Pulmonary artery endothelial cell (primary cell): ENCODE measurements at regions not wholly inside any gene's neighbourhood (a gene's known extent, or its start where the extent isn't known, plus 50 kb on each side); places are given as distances from the start of the nearest gene placed in this dataset.

ENCODE experiments used
- DNase-seq: peaks from one replicate; pipeline ENCODE4 v3.0.0-alpha.2; 2011; ENCODE audit warnings: low read depth, low spot score

GRCh38 chr6:40799296-40800140 is 212.4 kb upstream of the LRFN2 start:
- no peak for DNase-seq

- DNase-seq, result no peak
Observed at GRCh38 chr6:40798069-40798770, 211.1 kb upstream of the LRFN2 start.

GRCh38 chr6:40796260-40797221 is 209.4 kb upstream of the LRFN2 start:
- no peak for DNase-seq

DNA sequence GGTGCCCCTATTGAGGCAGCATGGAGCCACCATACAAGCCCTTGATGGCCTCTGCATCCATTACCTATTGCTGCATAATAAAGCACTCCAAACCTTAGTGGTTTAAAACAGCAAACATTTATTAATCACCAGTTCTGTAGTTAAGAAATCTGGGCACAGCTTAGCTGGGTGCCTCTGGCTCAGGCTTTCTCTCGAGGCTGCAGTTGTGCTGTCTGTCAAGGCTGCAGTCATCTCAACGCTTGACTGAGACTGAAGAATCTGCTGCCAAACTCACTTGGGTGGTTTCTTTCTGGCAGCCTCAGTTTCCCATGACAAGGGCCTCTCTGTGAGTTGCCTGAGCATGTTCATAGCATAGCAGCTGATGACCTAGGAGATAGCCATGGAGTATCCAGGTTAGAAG is 207.4 kb upstream of the LRFN2 start:
- DNase-seq, result no peak

DNA sequence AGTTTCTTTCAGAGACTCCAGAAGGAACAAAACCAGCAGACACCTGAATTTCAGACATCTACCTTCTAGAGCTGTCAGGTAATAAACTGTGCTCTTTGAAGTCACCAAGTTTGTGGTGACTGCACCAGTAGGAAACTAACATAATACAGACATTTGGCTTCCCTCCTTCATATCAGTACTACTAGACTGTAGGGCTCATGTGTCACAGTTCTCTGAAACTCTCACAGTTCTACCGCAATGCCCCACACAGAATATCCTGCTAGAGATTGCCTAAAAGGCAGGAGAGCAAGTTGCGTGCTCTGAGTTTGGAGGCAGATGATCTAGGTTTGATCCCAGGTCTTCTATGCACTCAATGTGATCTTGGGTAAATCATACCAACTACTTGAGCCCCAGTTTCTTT is 205.0 kb upstream of the LRFN2 start:
- no peak for DNase-seq

GRCh38 chr6:40791004-40791403 is 203.8 kb upstream of the LRFN2 start:
- DNase-seq, result no peak

DNA sequence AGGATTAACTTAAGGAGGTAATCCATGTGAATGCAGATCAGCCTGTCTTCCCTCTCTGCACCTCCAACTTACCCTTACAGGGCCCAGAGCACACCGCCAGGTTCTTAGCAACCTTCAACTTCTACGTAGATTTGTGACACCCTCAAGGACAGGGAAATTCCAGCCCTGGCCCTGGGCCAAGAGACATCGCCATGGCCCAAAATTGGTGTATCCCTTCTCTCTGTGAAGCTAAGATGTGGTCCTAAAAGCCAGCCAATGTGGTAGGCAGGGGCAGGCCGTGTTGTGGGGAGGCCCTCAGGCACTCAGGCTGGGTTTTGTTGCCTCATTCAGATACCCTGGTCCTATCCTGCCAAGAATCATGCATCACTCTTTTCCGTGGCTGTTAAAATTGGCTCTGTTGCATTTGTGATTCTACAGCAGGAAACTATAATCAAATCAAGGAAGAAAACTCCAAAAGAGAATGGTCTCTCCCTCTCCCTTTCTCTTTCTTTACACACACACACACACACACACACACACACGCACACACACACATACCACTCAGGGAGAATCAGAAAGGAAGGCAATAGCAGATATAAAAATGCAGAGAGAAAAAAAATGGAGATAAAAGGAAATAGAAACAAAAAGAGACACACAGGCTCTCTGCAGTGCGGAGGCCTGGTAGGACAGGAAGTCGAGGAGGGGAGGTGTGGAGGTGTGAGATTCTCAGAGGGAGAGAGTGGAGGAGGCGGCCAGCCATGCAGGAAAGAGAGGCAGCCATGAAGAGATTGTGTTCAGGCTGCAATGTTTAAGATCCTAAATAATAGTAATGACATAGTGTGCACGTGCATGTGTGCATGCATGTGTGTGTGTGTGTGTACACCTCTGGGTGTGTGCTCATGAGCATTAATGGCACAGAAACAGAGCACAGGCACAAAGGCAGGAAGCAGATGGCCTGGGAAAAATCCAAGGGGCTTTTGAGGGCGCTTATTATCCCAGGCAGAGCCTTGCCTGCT is 201.8 kb upstream of the LRFN2 start:
- peak; percentile 20 for DNase-seq

DNA sequence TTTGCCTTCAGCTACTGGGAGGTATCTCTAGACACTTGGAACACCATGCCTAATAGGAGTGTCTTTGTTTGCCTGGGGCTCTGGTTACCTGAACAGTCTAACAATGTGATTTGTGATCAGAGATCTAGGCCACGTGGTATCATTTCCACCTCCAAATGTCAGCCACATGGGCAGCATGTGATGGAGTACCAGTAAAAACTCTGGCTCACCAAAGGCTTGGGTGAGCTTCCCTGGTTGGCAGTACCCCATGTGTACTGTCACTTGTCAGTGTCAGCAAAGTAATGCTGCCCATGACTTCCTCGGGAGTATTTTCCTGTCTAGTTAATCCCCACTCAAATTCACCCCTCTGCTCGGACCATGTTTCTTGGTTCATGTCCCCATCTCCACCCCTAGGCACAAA is 195.2 kb upstream of the LRFN2 start:
- no peak for DNase-seq

DNA sequence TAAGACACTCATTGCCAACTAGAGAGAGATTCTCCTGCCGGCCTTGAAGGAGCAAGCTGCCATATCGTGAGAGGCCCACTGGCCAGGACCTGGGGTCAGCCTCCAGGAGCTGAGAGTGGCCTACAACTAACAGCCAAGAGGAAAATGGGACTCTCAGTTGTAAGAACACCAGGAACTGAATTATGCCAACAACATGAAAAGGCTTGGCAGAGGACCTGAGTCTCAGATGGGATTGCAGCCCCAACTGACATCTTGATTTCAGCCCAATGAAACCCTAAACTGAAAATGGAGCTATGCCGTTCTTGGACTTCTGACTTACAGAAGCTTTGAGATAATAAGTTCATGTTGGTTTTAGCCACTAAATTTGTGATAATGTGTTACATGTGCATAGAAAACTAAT is 193.5 kb upstream of the LRFN2 start:
- DNase-seq, result no peak

DNA sequence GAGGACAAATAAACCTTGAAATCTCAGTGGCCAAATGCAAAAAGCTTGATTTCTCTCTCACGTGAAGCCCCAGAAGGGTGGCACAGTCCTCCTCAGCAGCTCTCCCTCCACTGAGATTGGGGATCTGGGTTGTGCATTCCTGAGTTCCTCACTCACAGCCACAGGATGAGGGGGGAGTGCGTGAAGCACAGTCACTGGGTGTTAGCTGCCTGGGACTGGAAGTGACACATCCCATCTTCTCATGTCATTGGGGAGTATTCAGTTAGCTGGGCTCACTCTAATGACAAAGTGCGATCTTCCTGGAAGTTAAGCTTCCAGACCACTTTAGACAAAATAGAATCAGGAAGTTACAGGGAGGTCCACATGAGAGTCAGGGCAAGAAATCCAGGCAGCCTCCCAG is 192.2 kb upstream of the LRFN2 start:
- no peak for DNase-seq

GRCh38 chr6:40778918-40779317 is 191.8 kb upstream of the LRFN2 start:
- DNase-seq, result no peak

GRCh38 chr6:40778196-40778595 is 191.0 kb upstream of the LRFN2 start:
- no peak for DNase-seq

DNA sequence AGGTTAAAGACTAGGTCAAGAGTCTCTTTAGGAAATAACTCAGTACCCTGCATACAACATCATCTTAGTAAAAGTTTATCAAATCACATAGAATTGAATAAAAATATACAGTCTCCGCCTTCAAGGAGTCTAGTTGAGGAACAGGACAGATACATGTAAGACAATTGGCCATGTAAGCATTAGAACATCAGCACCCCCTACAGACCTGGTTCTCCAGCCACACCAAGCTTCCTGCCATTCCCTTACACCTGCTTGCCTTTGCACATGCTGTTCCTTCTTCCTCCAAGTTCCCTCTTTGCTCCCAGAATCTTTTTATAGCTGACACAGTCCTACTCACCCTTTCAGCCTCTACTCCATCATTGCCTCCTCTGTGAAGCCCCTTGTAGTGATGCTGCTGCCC is 187.8 kb upstream of the LRFN2 start:
- DNase-seq, result no peak

- no peak for DNase-seq
Observed at GRCh38 chr6:40770794-40771193, 183.6 kb upstream of the LRFN2 start.

- DNase-seq, result no peak
Observed at GRCh38 chr6:40764726-40765125, 177.6 kb upstream of the LRFN2 start.

GRCh38 chr6:40762981-40763380 is 175.8 kb upstream of the LRFN2 start:
- no peak for DNase-seq

GRCh38 chr6:40760887-40761286 is 173.7 kb upstream of the LRFN2 start:
- DNase-seq, result no peak

DNA sequence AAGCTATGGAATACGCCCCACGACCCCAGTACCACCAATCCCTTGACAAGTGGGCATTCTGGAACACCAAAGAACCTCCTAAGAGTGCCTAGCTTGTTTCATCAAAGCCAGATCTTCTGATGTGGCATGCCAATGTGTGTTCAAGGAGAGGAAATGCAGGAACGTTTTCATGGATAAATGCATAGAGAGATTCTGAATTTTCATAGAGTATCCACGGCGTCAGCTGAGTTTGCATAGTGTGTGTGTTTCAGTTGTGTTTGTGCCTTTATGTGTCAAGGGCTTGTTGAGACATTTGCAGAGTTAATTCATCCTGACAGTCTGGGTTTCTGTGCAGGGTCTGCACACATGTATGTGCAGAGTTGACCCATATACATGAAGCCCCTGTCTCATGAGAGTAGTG is 172.7 kb upstream of the LRFN2 start:
- no peak for DNase-seq

DNA sequence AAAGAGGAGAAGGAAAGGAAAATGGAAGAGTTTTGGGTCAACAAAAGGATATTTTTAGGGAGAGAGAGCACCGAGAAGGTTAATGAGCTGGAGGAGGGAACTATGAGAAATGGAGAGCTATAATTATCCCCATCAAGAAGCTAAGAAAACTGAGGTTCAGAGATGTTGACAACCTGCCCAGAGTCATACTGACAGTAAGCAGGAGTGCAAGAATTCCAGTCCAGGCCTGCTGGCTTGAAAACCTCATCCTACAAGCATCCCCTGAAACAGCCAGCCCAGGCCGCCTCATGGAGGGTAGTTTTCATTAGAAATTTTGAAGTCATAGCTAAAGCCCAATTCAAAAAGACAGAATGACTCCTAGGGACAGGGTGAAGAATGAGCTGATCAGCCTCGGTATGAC is 172.1 kb upstream of the LRFN2 start:
- DNase-seq, result no peak

DNA sequence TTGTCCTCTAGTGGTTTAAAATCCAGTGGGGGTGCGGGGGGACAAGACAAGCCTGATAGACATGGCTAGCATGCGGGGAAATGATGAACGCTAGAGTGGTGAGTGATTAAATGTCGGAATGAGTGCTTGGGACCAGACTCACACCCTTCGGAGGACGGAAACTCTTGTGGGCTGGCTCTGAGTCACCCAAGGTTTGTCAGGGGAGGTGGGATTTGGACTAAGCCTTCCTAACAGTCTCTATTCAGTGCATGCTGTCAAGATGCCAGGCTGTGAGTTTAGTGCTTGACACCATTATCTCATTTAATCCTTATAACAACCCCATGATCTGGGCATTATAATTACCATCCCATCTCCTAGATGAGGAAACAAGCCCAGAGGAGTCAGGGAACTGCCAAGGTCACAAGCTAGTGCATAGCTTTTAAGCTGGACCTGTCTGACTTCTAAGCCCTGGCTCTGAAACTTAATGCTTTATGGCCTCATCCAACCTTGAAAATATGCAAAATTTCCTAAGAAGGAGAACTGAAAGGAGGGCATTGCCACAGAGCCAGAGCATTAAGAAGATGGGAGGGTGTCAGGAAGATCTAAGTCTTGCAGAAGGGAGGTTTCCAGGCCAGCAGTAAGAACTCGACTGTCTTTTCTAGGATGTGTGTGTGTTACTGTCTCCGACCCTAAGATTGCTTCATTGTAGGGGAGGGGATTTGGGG is 168.7 kb upstream of the LRFN2 start:
- DNase-seq, result no peak
